Tibial artery (tissue), 4 donors: ENCODE measurements at regions not wholly inside any gene's neighbourhood (a gene's known extent, or its start where the extent isn't known, plus 50 kb on each side); places are given as distances from the start of the nearest gene placed in this dataset.
"Not testable (repeated sequence)": the region's sequence is repeated elsewhere in the genome, so short reads cannot be mapped to it uniquely, and the experiment has no call there.

ENCODE experiments used
- DNase-seq, 2 donors: peaks; one replicate each; pipeline ENCODE4 v3.0.0-alpha.2; 2019
- H3K27ac ChIP-seq, 2 donors: fragments of 200-600 bp; sonication (generic) in 1 of 2; 1 replicate in 1 of 2; 2 replicates in 1 of 2; pipeline ENCODE4 v1.5.1; 2018 to 2019; ENCODE audit warnings: mild to moderate bottlenecking in 1 of 2
- H3K27me3 ChIP-seq, 2 donors: fragments of 200-600 bp; sonication (generic) in 1 of 2; one replicate each; pipeline versions ENCODE4 v1.5.1 to v1.6.0; 2016 to 2019
- H3K36me3 ChIP-seq, 3 donors: fragments of 200-600 bp; sonication (generic) in 2 of 3; one replicate each; pipeline ENCODE4 v1.5.1; 2016 to 2019; ENCODE audit warnings: mild to moderate bottlenecking in 2 of 3
- H3K4me1 ChIP-seq, 4 donors: fragments of 200-600 bp; sonication (generic) in 2 of 4; 1 replicate in 3 of 4; 2 replicates in 1 of 4; pipeline ENCODE4 v1.5.1; 2016 to 2019
- H3K4me3 ChIP-seq, 2 donors: fragments of 200-600 bp; sonication (generic) in 1 of 2; 1 replicate in 1 of 2; 2 replicates in 1 of 2; pipeline ENCODE4 v1.5.1; 2018 to 2019; ENCODE audit warnings: mild to moderate bottlenecking in 2 of 2
- H3K9me3 ChIP-seq, 3 donors: fragments of 200-600 bp; sonication (generic) in 1 of 3; one replicate each; pipeline ENCODE4 v1.5.1; 2016 to 2019
- intact Hi-C: fragments of 100-400 bp; cut with DNase I; formaldehyde crosslinking; loops from one replicate; pipeline ENCODE4 v1.15.0; 2023; ENCODE audit warnings: low total_unique reads
- TF ChIP-seq, protein P1 (sequence below), 2 experiments: fragments of 200-600 bp in 1 of 2; fragments of 450-650 bp in 1 of 2; IDR thresholded peaks; one replicate each; pipeline ENCODE4 v1.5.1; 2017 to 2019; ENCODE audit warnings: antibody characterized with exemption in 2 of 2, mild to moderate bottlenecking in 1 of 2, moderate library complexity in 1 of 2

DNA sequence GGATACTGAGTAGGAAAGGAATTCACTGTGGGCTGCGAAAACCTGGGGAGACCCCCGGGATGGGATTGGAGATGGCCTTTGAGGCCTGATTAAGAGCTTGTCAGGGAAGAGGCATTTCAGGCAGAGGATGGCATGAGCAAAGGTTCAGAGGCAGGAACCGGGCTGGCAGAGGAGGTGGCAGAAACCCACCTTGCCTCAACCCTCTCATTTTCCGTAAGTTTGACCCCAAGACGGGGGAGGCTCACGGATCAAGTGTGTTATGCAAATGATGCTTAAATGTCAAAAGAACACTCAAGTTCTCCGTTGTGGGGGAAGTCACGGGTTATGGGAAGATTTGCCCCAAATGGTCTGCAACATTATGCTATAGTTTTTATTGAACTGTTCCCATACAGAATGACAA, 88.3 kb downstream of the MYCN start:
- Histone ChIP-seq H3K4me1 (no peaks in the 10 kb centered on the region), H3K9me3 (no peaks in the 10 kb centered on the region), H3K4me3 (no peak overlapping the region), H3K27ac (no peak overlapping the region), H3K27me3 (peaks cover 0 to 8% of the 10 kb centered on the region in 2 donors), H3K36me3 (no peaks in the 10 kb centered on the region)
- TF ChIP-seq, protein P1, sequence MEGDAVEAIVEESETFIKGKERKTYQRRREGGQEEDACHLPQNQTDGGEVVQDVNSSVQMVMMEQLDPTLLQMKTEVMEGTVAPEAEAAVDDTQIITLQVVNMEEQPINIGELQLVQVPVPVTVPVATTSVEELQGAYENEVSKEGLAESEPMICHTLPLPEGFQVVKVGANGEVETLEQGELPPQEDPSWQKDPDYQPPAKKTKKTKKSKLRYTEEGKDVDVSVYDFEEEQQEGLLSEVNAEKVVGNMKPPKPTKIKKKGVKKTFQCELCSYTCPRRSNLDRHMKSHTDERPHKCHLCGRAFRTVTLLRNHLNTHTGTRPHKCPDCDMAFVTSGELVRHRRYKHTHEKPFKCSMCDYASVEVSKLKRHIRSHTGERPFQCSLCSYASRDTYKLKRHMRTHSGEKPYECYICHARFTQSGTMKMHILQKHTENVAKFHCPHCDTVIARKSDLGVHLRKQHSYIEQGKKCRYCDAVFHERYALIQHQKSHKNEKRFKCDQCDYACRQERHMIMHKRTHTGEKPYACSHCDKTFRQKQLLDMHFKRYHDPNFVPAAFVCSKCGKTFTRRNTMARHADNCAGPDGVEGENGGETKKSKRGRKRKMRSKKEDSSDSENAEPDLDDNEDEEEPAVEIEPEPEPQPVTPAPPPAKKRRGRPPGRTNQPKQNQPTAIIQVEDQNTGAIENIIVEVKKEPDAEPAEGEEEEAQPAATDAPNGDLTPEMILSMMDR (IDR thresholded peaks at IDR 0.05), result no peak
- intact Hi-C loops, result no loop called here
- DNase-seq, result no peak

DNA sequence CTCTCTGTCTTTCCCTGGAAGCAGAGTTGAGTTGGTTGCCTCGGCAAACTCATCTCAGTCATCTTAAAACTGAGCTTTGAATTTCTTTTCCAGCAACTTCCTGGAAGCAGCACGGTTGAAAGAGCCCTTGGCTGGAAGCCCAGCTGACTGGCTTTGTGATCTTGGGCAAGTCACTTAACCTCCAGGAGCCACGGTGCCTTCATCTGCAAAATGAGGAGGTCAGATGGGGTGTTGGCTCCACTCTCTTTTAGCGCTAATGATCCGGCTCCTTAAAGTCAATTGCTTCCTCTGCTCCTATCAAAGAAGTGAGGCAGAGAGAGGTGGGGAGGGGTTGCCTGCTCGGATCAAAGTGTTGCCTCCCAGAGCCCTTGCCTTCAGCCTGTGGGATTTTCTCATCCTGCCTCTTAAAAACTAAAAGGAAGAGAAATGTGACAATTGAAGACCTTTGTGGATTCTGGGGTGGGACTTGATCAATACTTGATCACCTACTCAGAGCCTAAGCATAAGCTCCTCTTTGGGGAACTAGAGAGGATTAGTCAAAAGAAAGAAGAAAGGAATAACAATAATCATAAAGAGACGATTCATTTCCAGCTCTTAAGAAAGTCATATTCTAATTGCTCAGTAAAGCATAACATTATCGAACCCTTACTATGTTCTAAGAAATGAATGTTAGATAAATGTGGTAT, 86.6 kb downstream of the MYCN start:
- Histone ChIP-seq H3K9me3 (no peaks in the 10 kb centered on the region), H3K27me3 (peaks cover 0 to 9% of the 10 kb centered on the region in 2 donors), H3K36me3 (no peaks in the 10 kb centered on the region), H3K27ac (no peak overlapping the region), H3K4me3 (no peak overlapping the region), H3K4me1 (no peaks in the 10 kb centered on the region)
- intact Hi-C loops, result no loop called here
- DNase-seq, result no peak
- TF ChIP-seq, protein P1 (IDR thresholded peaks at IDR 0.05), result no peak

DNA sequence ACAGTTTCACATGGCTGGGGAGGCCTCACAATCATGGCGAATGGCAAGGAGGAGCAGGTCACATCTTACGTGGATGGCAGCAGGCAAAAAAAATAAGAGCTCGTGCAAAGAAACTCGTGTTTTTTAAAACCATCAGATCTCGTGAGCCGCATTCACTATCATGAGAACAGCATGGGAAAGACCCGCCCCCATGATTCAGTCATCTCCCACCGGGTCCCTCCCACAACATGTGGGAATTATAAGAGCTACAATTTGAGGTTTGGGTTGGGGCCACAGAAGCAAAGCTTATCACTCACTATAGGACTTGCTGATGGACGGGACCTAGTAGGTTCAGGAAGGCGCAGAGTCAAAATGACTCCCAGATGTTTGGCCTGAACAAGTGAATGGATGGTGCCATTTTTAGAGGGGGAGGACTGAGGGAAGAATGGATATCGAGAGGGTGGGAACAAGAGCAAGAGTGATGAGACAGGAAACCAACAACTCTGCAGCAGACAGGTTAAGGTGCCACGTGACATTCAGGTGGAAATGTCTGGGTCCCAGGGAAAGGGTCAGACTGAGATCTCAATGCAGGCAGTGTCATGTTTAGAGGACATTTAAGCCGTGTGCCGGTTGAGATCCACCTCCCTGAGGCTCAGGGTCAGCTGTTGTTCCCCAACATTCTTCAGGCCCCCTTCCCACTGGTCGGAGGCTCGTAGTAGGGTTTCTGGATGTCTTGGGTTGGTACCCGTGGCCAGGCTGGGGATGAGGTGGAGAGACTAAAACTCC, 85.7 kb downstream of the MYCN start:
- TF ChIP-seq, protein P1 (IDR thresholded peaks at IDR 0.05), result no peak
- Histone ChIP-seq H3K4me1 (no peaks in the 10 kb centered on the region), H3K36me3 (no peaks in the 10 kb centered on the region), H3K27me3 (peaks cover 0 to 5% of the 10 kb centered on the region in 2 donors), H3K9me3 (no peaks in the 10 kb centered on the region), H3K27ac (no peak overlapping the region), H3K4me3 (no peak overlapping the region)
- intact Hi-C loops, result no loop called here
- DNase-seq, result no peak

DNA sequence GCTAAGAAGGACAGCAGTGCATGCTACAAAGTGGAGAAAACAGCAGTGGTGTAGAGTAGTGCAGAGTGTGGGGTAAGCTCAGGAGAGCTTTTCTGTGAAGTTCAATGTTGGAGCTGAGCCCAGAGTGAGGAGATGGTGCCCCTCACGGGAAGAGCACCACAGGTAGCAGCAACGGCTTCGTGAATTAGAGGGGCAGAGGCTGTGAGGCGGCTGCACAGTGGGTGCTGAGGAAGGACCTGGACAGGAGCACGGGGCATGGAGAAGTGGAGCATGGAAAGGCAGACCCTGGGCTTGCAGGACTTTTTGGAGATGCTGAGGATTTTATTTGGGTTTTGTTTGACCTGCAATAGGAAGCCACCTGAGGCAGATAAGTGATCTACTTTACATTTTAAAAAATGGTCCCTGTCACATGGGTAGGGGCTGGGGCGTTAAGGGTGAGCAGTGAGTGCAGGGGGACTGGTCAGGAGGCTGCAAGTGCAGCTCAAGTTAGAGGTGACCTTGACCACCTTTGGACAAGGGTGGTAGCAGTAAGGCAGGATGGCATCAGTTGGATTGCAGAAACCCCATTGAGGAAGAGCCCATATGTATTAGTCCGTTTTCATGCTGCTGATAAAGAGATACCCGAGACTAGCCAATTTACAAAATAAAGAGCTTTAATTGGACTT, 85.0 kb downstream of the MYCN start:
- no peak for DNase-seq
- no peaks in the 10 kb centered on the region for H3K9me3 ChIP-seq
- peaks cover 0 to 5% of the 10 kb centered on the region in 2 donors for H3K27me3 ChIP-seq
- TF ChIP-seq, protein P1 (IDR thresholded peaks at IDR 0.05), result no peak
- intact Hi-C loops, result no loop called here
- no peaks in the 10 kb centered on the region for H3K4me1 ChIP-seq
- no peaks in the 10 kb centered on the region for H3K36me3 ChIP-seq
- no peak overlapping the region for H3K4me3 ChIP-seq
- H3K27ac ChIP-seq, result no peak overlapping the region

DNA sequence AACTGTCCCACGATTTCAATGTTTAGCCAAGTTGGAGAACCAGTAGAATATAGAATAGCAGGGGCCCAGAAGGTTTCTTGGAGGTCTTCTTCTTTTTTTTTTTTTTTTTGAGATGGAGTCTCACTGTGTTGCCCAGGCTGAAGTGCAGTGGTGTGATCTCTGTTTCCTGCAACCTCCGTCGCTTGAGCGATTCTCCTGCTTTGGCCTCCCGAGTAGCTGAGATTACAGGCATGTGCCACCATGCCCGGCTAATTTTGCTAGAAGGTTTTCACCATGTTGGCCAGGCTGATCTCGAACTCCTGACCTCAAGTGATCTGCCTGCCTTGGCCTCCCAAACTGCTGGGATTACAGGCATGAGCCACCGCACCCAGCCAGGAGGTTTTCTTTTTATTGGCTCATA, 84.3 kb downstream of the MYCN start:
- H3K9me3 ChIP-seq, H3K4me1 ChIP-seq, H3K27me3 ChIP-seq, H3K27ac ChIP-seq, intact Hi-C loops, H3K36me3 ChIP-seq, H3K4me3 ChIP-seq, DNase-seq: not testable (repeated sequence)
